GM12878 (cell line): ENCODE measurements at regions not wholly inside any gene's neighbourhood (a gene's known extent, or its start where the extent isn't known, plus 50 kb on each side); places are given as distances from the start of the nearest gene placed in this dataset.

Source experiments
- ATAC-seq: fragments of 200-7000 bp; cut with Tn5 transposase; 3 replicates; pipeline ENCODE4 v1.9.1; 2020; ENCODE audit warnings: mild to moderate bottlenecking, moderate library complexity
- BruUV-seq: library from RNA; stranded (reverse); fragments of 400-500 nt; replicated peaks from 2 replicates; lab custom pipeline; 2021; lab: Mats Ljungman, UMichigan
- CTCF ChIA-PET: fragments of 300-600 bp; sonication (Branson Sonifier 250); formaldehyde crosslinking; extraction: SDS; loops from one replicate; lab custom pipeline; 2021; ENCODE audit warnings: inconsistent platforms; lab: Yijun Ruan, JAX
- POLR2A ChIA-PET: fragments of 350-600 bp; formaldehyde crosslinking; extraction: SDS; loops from one replicate; lab custom pipeline; 2021; ENCODE audit warnings: inconsistent platforms; lab: Charles Lee
- RAD21 ChIA-PET: fragments of 300-600 bp; sonication (Branson Sonifier 250); formaldehyde crosslinking; loops from one replicate; lab custom pipeline; 2023; ENCODE audit warnings: antibody characterized with exemption; ENCODE audit not compliant: unreplicated experiment; lab: Charles Lee
- SMC1A ChIA-PET: fragments of 300-600 bp; sonication (Branson Sonifier 250); formaldehyde crosslinking; loops from one replicate; lab custom pipeline; 2023; ENCODE audit not compliant: unreplicated experiment, uncharacterized antibody; lab: Charles Lee
- DNase-seq: peaks from one replicate; pipeline ENCODE4 v3.0.0-alpha.2; 2011; ENCODE audit warnings: low read depth, low spot score
- FAIRE-seq: peaks from 3 replicates; lab custom pipeline; 2011; peaks lifted over from hg19 to GRCh38; lab: Jason Lieb, UNC
- H2AFZ ChIP-seq: 2 replicates; pipeline ENCODE4 v1.6.0; 2011; ENCODE audit warnings: low read depth, low read length, control low read depth; ENCODE audit not compliant: control insufficient read depth
- H3K27ac ChIP-seq: 2 replicates; pipeline ENCODE4 v1.5.1; 2011; ENCODE audit warnings: control low read depth; ENCODE audit not compliant: control insufficient read depth, insufficient read depth
- H3K27me3 ChIP-seq, 2 experiments: replicated peaks in 1 of 2; 2 replicates each; pipeline versions ENCODE4 v1.6.0 to v1.6.1; 2011; ENCODE audit warnings: low read length in 1 of 2; ENCODE audit not compliant: control insufficient read depth in 2 of 2, insufficient read depth in 2 of 2
- H3K36me3 ChIP-seq, 2 experiments: 2 replicates each; pipeline ENCODE4 v1.5.1; 2011; ENCODE audit warnings: low read length in 1 of 2; ENCODE audit not compliant: control insufficient read depth in 2 of 2, insufficient read depth in 2 of 2
- H3K4me1 ChIP-seq: 2 replicates; pipeline ENCODE4 v1.6.1; 2011; ENCODE audit warnings: mild to moderate bottlenecking, low read length, moderate library complexity, mixed read lengths; ENCODE audit not compliant: control insufficient read depth, insufficient read depth
- H3K4me2 ChIP-seq: 2 replicates; pipeline ENCODE4 v1.6.0; 2011; ENCODE audit warnings: control low read depth; ENCODE audit not compliant: control insufficient read depth, insufficient read depth
- H3K4me3 ChIP-seq: fragments of 200-600 bp; sonication (generic); 2 replicates; pipeline ENCODE4 v1.5.1; 2016
- H3K79me2 ChIP-seq: 2 replicates; pipeline ENCODE4 v1.6.0; 2011; ENCODE audit warnings: low read length; ENCODE audit not compliant: control insufficient read depth, insufficient read depth
- H3K9ac ChIP-seq: 2 replicates; pipeline ENCODE4 v1.8.0; 2011; ENCODE audit warnings: low read length, control low read depth, mixed read lengths; ENCODE audit not compliant: control insufficient read depth, insufficient read depth
- H3K9me3 ChIP-seq: replicated peaks from 3 replicates; pipeline ENCODE4 v1.5.1; 2011; ENCODE audit warnings: mild to moderate bottlenecking, low read length; ENCODE audit not compliant: control insufficient read depth, insufficient read depth
- H4K20me1 ChIP-seq: 2 replicates; pipeline ENCODE4 v1.6.0; 2011; ENCODE audit not compliant: control insufficient read depth, insufficient read depth
- BRCA1 ChIP-seq: IDR thresholded peaks from 2 replicates; pipeline ENCODE4 v1.6.1; 2011; ENCODE audit warnings: low read depth, low read length, improper control_type of control experiment
- CBX5 ChIP-seq: sonication (generic); IDR thresholded peaks from 2 replicates; pipeline ENCODE4 v1.6.1; 2016; ENCODE audit warnings: low read depth, moderate library complexity, mild to moderate bottlenecking, inconsistent platforms
- CREB1 ChIP-seq: IDR thresholded peaks from 2 replicates; pipeline ENCODE4 v1.6.1; 2012; ENCODE audit warnings: low read depth, mild to moderate bottlenecking, inconsistent platforms
- DPF2 ChIP-seq: fragments of 450-650 bp; IDR thresholded peaks from 2 replicates; pipeline ENCODE4 v1.6.1; 2017; ENCODE audit warnings: mild to moderate bottlenecking
- IKZF1 ChIP-seq: fragments of 450-650 bp; conservative IDR thresholded peaks from 2 replicates; pipeline ENCODE4 v1.6.1; 2017; ENCODE audit warnings: antibody characterized with exemption, mild to moderate bottlenecking
- KDM1A ChIP-seq: fragments of 200-600 bp; sonication (generic); IDR thresholded peaks from 2 replicates; pipeline ENCODE4 v1.6.1; 2016; ENCODE audit warnings: borderline replicate concordance
- KLF5 ChIP-seq: fragments of 450-650 bp; IDR thresholded peaks from 2 replicates; pipeline ENCODE4 v1.6.1; 2014; ENCODE audit warnings: mild to moderate bottlenecking; ENCODE audit not compliant: partially characterized antibody
- MTA2 ChIP-seq: fragments of 450-650 bp; IDR thresholded peaks from 2 replicates; pipeline ENCODE4 v1.6.1; 2016; ENCODE audit warnings: low read depth, mild to moderate bottlenecking, moderate library complexity
- NFYA ChIP-seq: IDR thresholded peaks from 2 replicates; pipeline ENCODE4 v1.6.1; 2011; ENCODE audit warnings: low read depth, mild to moderate bottlenecking, low read length, improper control_type of control experiment, borderline replicate concordance
- SMAD1 ChIP-seq: fragments of 450-650 bp; IDR thresholded peaks from 2 replicates; pipeline ENCODE4 v1.6.1; 2018; ENCODE audit warnings: mild to moderate bottlenecking, low read depth; ENCODE audit not compliant: partially characterized antibody
- TARDBP ChIP-seq: IDR thresholded peaks from 2 replicates; pipeline ENCODE4 v1.6.1; 2016; ENCODE audit warnings: borderline replicate concordance
- TCF3 ChIP-seq: IDR thresholded peaks from 2 replicates; pipeline ENCODE4 v1.6.1; 2012; ENCODE audit warnings: low read depth, mild to moderate bottlenecking, low read length, borderline replicate concordance; ENCODE audit not compliant: insufficient read depth
- ZNF207 ChIP-seq: fragments of 450-650 bp; IDR thresholded peaks from 2 replicates; pipeline ENCODE4 v1.6.1; 2014; ENCODE audit warnings: antibody characterized with exemption, mild to moderate bottlenecking, borderline replicate concordance
- WGBS: methylation state at CpG from one replicate; pipeline ENCODE4 v1.1.6; 2016; ENCODE audit warnings: low lambda C conversion rate; ENCODE audit not compliant: insufficient replicate concordance, insufficient coverage; ENCODE audit errors: missing lambda C conversion rate; 5-methylcytosine and 5-hydroxymethylcytosine counted together
- in situ Hi-C: fragments of 300-500 bp; cut with MboI; formaldehyde crosslinking; loops from 9 replicates; pipeline ENCODE4 v1.14.3; 2018; ENCODE audit warnings: mixed read lengths
- intact Hi-C: fragments of 100-400 bp; cut with micrococcal nuclease; formaldehyde crosslinking; loops from one replicate; pipeline ENCODE4 v1.14.2; 2022; ENCODE audit not compliant: unreplicated experiment
- TF ChIP-seq, protein P1 (sequence below): IDR thresholded peaks from 2 replicates; pipeline ENCODE4 v1.6.1; 2012; ENCODE audit warnings: low read length, inconsistent platforms
- TF ChIP-seq, protein P2 (sequence below): fragments of 450-650 bp; IDR thresholded peaks from 2 replicates; pipeline ENCODE4 v1.6.1; 2017; ENCODE audit warnings: mild to moderate bottlenecking, low read depth, inconsistent platforms; ENCODE audit not compliant: poor library complexity, severe bottlenecking

DNA sequence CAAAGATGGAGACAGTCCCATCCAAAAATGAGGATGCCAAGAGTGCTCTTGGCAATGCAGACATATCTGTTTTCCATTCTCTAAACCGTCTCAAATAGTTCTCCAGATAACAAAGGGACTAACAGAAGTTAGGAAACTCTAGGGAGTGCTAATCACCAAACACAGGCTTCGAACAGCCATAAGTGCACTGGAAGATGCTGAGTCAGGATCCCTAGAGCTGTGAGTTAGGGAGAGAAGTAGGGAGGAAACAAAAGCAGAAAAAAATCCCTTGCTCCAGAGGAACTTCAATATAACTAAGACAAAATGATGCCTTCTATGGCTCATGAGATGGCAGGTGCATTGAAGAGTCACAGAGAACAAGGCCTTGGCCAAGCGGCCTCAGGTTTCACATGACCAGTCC lies 251.0 kb upstream of the PPARGC1A start:
- no peak overlapping the region for H3K9ac ChIP-seq
- no peaks in the 10 kb centered on the region for H4K20me1 ChIP-seq
- in situ Hi-C loops (no loop called here), intact Hi-C loops (no loop called here)
- no peak for DNase-seq
- 20% methylated on average over 3 of the region's 3 CpGs for WGBS
- TF ChIP-seq CREB1: no peak
- TF ChIP-seq, protein P1, sequence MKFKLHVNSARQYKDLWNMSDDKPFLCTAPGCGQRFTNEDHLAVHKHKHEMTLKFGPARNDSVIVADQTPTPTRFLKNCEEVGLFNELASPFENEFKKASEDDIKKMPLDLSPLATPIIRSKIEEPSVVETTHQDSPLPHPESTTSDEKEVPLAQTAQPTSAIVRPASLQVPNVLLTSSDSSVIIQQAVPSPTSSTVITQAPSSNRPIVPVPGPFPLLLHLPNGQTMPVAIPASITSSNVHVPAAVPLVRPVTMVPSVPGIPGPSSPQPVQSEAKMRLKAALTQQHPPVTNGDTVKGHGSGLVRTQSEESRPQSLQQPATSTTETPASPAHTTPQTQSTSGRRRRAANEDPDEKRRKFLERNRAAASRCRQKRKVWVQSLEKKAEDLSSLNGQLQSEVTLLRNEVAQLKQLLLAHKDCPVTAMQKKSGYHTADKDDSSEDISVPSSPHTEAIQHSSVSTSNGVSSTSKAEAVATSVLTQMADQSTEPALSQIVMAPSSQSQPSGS: no peak
- TF ChIP-seq TCF3: no peak
- no peak for TF ChIP-seq ZNF207
- TF ChIP-seq DPF2: no peak
- no peak for ATAC-seq
- no peak overlapping the region for H3K27ac ChIP-seq
- no peaks in the 10 kb centered on the region for H3K9me3 ChIP-seq
- FAIRE-seq: no peak
- H3K4me2 ChIP-seq: no peak overlapping the region
- no TSS peak for BruUV-seq
- SMC1A ChIA-PET: no interaction called here
- no peaks in the 10 kb centered on the region for H3K27me3 ChIP-seq
- H3K4me3 ChIP-seq: no peak overlapping the region
- H3K79me2 ChIP-seq: no peaks in the 10 kb centered on the region
- no peaks in the 10 kb centered on the region for H3K4me1 ChIP-seq
- POLR2A ChIA-PET: no interaction called here
- CTCF ChIA-PET: no interaction called here
- H2AFZ ChIP-seq: no peak overlapping the region
- no peaks in the 10 kb centered on the region for H3K36me3 ChIP-seq
- RAD21 ChIA-PET: no interaction called here

DNA sequence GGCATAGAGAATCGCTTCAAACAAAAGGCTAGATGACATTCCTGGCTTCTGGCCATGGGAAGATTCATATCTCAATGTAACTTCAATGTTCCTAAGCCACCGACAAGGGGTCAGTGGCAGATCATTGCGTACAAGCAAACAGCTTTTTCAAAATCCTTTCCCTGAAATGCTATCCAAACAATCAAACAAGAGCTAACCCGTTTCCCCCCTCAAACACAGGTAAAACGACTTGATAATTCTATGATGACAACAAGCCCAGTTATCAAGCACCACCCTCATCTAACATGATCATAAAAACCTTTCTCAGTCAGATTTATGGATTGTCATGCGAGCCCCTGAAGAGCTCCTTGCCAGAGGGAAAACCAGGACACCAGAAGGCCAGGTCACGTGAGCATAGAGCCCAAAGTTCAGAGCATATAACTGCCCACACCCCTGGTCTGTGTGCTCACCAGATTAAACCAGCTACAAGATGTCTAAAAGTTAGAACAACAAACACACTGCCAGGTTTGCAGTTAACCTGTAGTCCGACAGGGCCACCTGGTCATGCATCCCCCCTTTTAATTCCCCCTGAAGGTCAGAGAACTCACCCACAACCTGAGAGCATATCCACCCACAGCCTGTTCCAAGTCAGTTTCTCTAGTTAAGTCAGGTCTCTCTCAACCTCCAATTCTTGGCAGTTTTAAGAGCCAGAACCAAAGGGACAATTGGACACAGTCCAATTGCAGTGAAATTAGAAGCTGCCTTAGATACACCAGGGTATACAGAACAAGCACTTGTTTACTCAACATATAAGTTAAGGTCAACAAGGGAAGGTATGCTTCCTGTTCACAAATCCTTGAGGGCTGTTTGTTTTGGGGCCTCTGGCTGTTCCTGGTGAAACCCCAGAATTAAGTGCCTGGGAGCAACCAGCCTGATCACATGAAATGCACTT lies 248.1 kb upstream of the PPARGC1A start:
- no peak overlapping the region for H2AFZ ChIP-seq
- intact Hi-C loops: no loop called here
- ChIA-PET POLR2A (no interaction called here), SMC1A (no interaction called here), CTCF (no interaction called here), RAD21 (no interaction called here)
- H3K27ac ChIP-seq: no peak overlapping the region
- WGBS: 16% methylated on average over 8 of the region's 8 CpGs
- in situ Hi-C loops: no loop called here
- H3K27me3 ChIP-seq: no peaks in the 10 kb centered on the region
- ATAC-seq: no peak
- FAIRE-seq: no peak
- no peak overlapping the region for H3K4me2 ChIP-seq
- no peak overlapping the region for H3K9ac ChIP-seq
- H3K4me3 ChIP-seq: no peak overlapping the region
- no peaks in the 10 kb centered on the region for H3K9me3 ChIP-seq
- no peaks in the 10 kb centered on the region for H4K20me1 ChIP-seq
- no peaks in the 10 kb centered on the region for H3K4me1 ChIP-seq
- H3K36me3 ChIP-seq: no peaks in the 10 kb centered on the region
- BruUV-seq: no TSS peak
- no peak for DNase-seq
- no peaks in the 10 kb centered on the region for H3K79me2 ChIP-seq
- TF ChIP-seq IKZF1 (no peak), CBX5 (no peak), KDM1A (no peak), KLF5 (no peak), MTA2 (no peak), NFYA (no peak), TARDBP (no peak), BRCA1 (no peak), SMAD1 (no peak)
- TF ChIP-seq, protein P2, sequence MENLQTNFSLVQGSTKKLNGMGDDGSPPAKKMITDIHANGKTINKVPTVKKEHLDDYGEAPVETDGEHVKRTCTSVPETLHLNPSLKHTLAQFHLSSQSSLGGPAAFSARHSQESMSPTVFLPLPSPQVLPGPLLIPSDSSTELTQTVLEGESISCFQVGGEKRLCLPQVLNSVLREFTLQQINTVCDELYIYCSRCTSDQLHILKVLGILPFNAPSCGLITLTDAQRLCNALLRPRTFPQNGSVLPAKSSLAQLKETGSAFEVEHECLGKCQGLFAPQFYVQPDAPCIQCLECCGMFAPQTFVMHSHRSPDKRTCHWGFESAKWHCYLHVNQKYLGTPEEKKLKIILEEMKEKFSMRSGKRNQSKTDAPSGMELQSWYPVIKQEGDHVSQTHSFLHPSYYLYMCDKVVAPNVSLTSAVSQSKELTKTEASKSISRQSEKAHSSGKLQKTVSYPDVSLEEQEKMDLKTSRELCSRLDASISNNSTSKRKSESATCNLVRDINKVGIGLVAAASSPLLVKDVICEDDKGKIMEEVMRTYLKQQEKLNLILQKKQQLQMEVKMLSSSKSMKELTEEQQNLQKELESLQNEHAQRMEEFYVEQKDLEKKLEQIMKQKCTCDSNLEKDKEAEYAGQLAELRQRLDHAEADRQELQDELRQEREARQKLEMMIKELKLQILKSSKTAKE: no peak
